ENCODE measurements at regions not wholly inside any gene's neighbourhood (a gene's known extent, or its start where the extent isn't known, plus 50 kb on each side); places are given as distances from the start of the nearest gene placed in this dataset.

GRCh38 chr9:78598120-78598519 lies 301.2 kb downstream of the PSAT1 start:
- H3K9me2 ChIP-seq (replicated peaks; ENCODE audit: insufficient read depth, low read length), result no peaks in the 10 kb centered on the region
- TF ChIP-seq EZH2phosphoT487 (IDR thresholded peaks at IDR 0.05; ENCODE audit: low read length) (no peak), EZH2 (optimal IDR thresholded peaks at IDR 0.05; ENCODE audit: low read depth, low read length) (no peak), CTCF (IDR thresholded peaks at IDR 0.05; ENCODE audit: low read length) (no peak)
- H3K79me2 ChIP-seq (ENCODE audit: low read length), result no peaks in the 10 kb centered on the region
- H3K4me1 ChIP-seq (ENCODE audit: low read length), result no peaks in the 10 kb centered on the region
- no peak overlapping the region for H3K4me3 ChIP-seq (ENCODE audit: low read length)
- H3K4me2 ChIP-seq (ENCODE audit: low read depth, low read length), result no peak overlapping the region
- H3K27me3 ChIP-seq (replicated peaks; ENCODE audit: insufficient read depth, low read length), result no peaks in the 10 kb centered on the region
- no peaks in the 10 kb centered on the region for H3F3A ChIP-seq (ENCODE audit: insufficient read depth, low read length)
- no peak overlapping the region for H2AFZ ChIP-seq (ENCODE audit: low read length)
- no peak overlapping the region for H3K27ac ChIP-seq (ENCODE audit: low read length)
- no peaks in the 10 kb centered on the region for H3K36me3 ChIP-seq (replicated peaks; ENCODE audit: insufficient read depth, low read length)
- no peak overlapping the region for H3K9ac ChIP-seq (ENCODE audit: low read length)
- no peaks in the 10 kb centered on the region for H4K20me1 ChIP-seq (ENCODE audit: insufficient read depth, low read length)
- H3K9me3 ChIP-seq (replicated peaks; ENCODE audit: insufficient read depth, low read length), result no peaks in the 10 kb centered on the region
- DNase-seq, result no peak

GRCh38 chr9:78599926-78600325 lies 303.0 kb downstream of the PSAT1 start:
- Histone ChIP-seq H3K4me2 (ENCODE audit: low read depth, low read length) (no peak overlapping the region), H3K36me3 (replicated peaks; ENCODE audit: insufficient read depth, low read length) (no peaks in the 10 kb centered on the region), H3K4me1 (ENCODE audit: low read length) (no peaks in the 10 kb centered on the region), H2AFZ (ENCODE audit: low read length) (no peak overlapping the region), H3K79me2 (ENCODE audit: low read length) (no peaks in the 10 kb centered on the region), H3K4me3 (ENCODE audit: low read length) (no peak overlapping the region), H3F3A (ENCODE audit: insufficient read depth, low read length) (no peaks in the 10 kb centered on the region), H3K9ac (ENCODE audit: low read length) (no peak overlapping the region), H3K9me3 (replicated peaks; ENCODE audit: insufficient read depth, low read length) (no peaks in the 10 kb centered on the region), H3K27ac (ENCODE audit: low read length) (no peak overlapping the region), H3K27me3 (replicated peaks; ENCODE audit: insufficient read depth, low read length) (no peaks in the 10 kb centered on the region), H4K20me1 (ENCODE audit: insufficient read depth, low read length) (no peaks in the 10 kb centered on the region), H3K9me2 (replicated peaks; ENCODE audit: insufficient read depth, low read length) (no peaks in the 10 kb centered on the region)
- TF ChIP-seq CTCF (IDR thresholded peaks at IDR 0.05; ENCODE audit: low read length), result no peak
- TF ChIP-seq EZH2 (optimal IDR thresholded peaks at IDR 0.05; ENCODE audit: low read depth, low read length), result no peak
- no peak for TF ChIP-seq EZH2phosphoT487 (IDR thresholded peaks at IDR 0.05; ENCODE audit: low read length)
- no peak for DNase-seq

GRCh38 chr9:78601957-78602565 lies 305.1 kb downstream of the PSAT1 start:
- TF ChIP-seq CTCF (IDR thresholded peaks at IDR 0.05; ENCODE audit: low read length) (peak; percentile 73), EZH2 (optimal IDR thresholded peaks at IDR 0.05; ENCODE audit: low read depth, low read length) (no peak)
- Histone ChIP-seq H3K27me3 (replicated peaks; ENCODE audit: insufficient read depth, low read length) (no peaks in the 10 kb centered on the region), H3K79me2 (ENCODE audit: low read length) (no peaks in the 10 kb centered on the region), H3K36me3 (replicated peaks; ENCODE audit: insufficient read depth, low read length) (no peaks in the 10 kb centered on the region), H3K4me2 (ENCODE audit: low read depth, low read length) (no peak overlapping the region), H4K20me1 (ENCODE audit: insufficient read depth, low read length) (no peaks in the 10 kb centered on the region), H3K9ac (ENCODE audit: low read length) (no peak overlapping the region), H3K4me3 (ENCODE audit: low read length) (no peak overlapping the region), H3K4me1 (ENCODE audit: low read length) (no peaks in the 10 kb centered on the region), H3K9me2 (replicated peaks; ENCODE audit: insufficient read depth, low read length) (no peaks in the 10 kb centered on the region), H2AFZ (ENCODE audit: low read length) (no peak overlapping the region), H3K27ac (ENCODE audit: low read length) (no peak overlapping the region), H3F3A (ENCODE audit: insufficient read depth, low read length) (no peaks in the 10 kb centered on the region), H3K9me3 (replicated peaks; ENCODE audit: insufficient read depth, low read length) (no peaks in the 10 kb centered on the region)
- peak; percentile 53 for DNase-seq
